Spleen (tissue), 7 donors: ENCODE measurements at regions not wholly inside any gene's neighbourhood (a gene's known extent, or its start where the extent isn't known, plus 50 kb on each side); places are given as distances from the start of the nearest gene placed in this dataset.

Experiments used
- POLR2A ChIP-seq, 3 donors: fragments of 450-650 bp; IDR thresholded peaks; one replicate each; pipeline ENCODE4 v1.5.1; 2017; ENCODE audit warnings: antibody characterized with exemption in 3 of 3, mild to moderate bottlenecking in 1 of 3
- TF ChIP-seq, protein P1 (sequence below), 11 experiments: fragments of 200-600 bp in 7 of 11; fragments of 450-650 bp in 4 of 11; sonication (generic) in 4 of 11; IDR thresholded peaks in 8 of 11; conservative IDR thresholded peaks in 3 of 11; 1 replicate in 7 of 11; 2 replicates in 4 of 11; pipeline versions ENCODE4 v1.4.0 to v1.8.0; 2016 to 2021; ENCODE audit warnings: antibody characterized with exemption in 11 of 11, inconsistent platforms in 4 of 11, mild to moderate bottlenecking in 1 of 11
- donor health status: DM: no; HTN: no; CAD: no; lungs with moderate emphysema.
- donor health status: DM: no; HTN: no; CAD: no.
- donor health status: DM: no; HTN: no; CAD: no.

DNA sequence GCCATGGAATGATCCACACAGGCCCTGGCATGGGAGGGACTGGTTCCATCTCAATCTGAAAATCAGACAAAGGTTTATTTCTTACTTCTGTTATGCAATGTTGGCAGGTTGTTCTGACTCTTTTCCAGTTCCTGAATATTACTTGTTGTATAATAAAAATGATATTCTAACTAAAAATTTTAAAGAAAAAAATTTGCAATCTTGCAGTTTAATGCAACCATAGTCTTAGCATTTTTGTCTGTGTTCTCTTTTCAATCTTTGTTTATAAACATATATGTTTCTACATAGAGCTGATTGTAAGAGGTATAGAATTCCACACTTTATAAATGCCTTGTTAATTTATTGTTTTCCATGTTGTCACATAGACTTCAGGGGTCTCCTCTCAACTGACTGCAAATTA, 143.4 kb downstream of the RPIA start:
- TF ChIP-seq, protein P1, sequence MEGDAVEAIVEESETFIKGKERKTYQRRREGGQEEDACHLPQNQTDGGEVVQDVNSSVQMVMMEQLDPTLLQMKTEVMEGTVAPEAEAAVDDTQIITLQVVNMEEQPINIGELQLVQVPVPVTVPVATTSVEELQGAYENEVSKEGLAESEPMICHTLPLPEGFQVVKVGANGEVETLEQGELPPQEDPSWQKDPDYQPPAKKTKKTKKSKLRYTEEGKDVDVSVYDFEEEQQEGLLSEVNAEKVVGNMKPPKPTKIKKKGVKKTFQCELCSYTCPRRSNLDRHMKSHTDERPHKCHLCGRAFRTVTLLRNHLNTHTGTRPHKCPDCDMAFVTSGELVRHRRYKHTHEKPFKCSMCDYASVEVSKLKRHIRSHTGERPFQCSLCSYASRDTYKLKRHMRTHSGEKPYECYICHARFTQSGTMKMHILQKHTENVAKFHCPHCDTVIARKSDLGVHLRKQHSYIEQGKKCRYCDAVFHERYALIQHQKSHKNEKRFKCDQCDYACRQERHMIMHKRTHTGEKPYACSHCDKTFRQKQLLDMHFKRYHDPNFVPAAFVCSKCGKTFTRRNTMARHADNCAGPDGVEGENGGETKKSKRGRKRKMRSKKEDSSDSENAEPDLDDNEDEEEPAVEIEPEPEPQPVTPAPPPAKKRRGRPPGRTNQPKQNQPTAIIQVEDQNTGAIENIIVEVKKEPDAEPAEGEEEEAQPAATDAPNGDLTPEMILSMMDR (IDR thresholded peaks at IDR 0.05 in 8 of 11, conservative IDR thresholded peaks at IDR 0.05 in 3 of 11) = no peak
- TF ChIP-seq POLR2A (IDR thresholded peaks at IDR 0.05) = no peak
